Ishikawa (cell line): ENCODE measurements at regions not wholly inside any gene's neighbourhood (a gene's known extent, or its start where the extent isn't known, plus 50 kb on each side); places are given as distances from the start of the nearest gene placed in this dataset.

Source experiments
- CEBPB ChIP-seq: IDR thresholded peaks from 2 replicates; pipeline ENCODE4 v1.6.1; 2012
- EGR1 ChIP-seq: IDR thresholded peaks from 2 replicates; pipeline ENCODE4 v1.6.1; 2012
- TAF1 ChIP-seq: IDR thresholded peaks from 2 replicates; pipeline ENCODE4 v1.6.1; 2012; ENCODE audit warnings: low read depth, mild to moderate bottlenecking
- TF ChIP-seq, protein P1 (sequence below): IDR thresholded peaks from 2 replicates; pipeline ENCODE4 v1.6.1; 2012
- TF ChIP-seq, protein P2 (sequence below): IDR thresholded peaks from 2 replicates; pipeline ENCODE4 v1.6.1; 2012; ENCODE audit warnings: low read depth, mild to moderate bottlenecking

DNA sequence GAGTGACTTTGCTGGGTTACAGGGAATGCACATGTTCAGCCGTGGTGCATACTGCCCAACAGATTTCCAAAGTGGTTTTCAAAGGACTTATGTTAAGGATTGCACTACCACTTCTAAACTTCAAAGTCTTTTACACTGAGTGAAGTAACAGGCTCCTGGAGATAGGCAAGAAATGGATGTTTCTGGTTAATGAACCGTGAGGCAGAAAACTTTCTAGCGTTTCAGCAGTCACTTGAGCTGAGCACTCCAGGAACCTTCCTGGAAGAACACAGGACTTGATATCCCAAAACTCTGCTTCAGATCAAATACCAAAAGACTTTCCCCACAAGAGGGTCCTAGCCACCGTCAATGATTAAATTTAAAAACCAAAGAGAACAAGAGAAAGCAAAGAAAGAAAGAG lies 74.3 kb upstream of the ATP1A1 start:
- TF ChIP-seq, protein P1, sequence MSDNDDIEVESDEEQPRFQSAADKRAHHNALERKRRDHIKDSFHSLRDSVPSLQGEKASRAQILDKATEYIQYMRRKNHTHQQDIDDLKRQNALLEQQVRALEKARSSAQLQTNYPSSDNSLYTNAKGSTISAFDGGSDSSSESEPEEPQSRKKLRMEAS, result no peak
- TF ChIP-seq TAF1, result no peak
- TF ChIP-seq CEBPB, result 0 out of 2 replicates have a peak, but pooled peaks have one; percentile 12
- no peak for TF ChIP-seq EGR1
- TF ChIP-seq, protein P2, sequence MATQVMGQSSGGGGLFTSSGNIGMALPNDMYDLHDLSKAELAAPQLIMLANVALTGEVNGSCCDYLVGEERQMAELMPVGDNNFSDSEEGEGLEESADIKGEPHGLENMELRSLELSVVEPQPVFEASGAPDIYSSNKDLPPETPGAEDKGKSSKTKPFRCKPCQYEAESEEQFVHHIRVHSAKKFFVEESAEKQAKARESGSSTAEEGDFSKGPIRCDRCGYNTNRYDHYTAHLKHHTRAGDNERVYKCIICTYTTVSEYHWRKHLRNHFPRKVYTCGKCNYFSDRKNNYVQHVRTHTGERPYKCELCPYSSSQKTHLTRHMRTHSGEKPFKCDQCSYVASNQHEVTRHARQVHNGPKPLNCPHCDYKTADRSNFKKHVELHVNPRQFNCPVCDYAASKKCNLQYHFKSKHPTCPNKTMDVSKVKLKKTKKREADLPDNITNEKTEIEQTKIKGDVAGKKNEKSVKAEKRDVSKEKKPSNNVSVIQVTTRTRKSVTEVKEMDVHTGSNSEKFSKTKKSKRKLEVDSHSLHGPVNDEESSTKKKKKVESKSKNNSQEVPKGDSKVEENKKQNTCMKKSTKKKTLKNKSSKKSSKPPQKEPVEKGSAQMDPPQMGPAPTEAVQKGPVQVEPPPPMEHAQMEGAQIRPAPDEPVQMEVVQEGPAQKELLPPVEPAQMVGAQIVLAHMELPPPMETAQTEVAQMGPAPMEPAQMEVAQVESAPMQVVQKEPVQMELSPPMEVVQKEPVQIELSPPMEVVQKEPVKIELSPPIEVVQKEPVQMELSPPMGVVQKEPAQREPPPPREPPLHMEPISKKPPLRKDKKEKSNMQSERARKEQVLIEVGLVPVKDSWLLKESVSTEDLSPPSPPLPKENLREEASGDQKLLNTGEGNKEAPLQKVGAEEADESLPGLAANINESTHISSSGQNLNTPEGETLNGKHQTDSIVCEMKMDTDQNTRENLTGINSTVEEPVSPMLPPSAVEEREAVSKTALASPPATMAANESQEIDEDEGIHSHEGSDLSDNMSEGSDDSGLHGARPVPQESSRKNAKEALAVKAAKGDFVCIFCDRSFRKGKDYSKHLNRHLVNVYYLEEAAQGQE, result no peak
